CD4-positive, alpha-beta T cell (primary cell): ENCODE measurements at regions not wholly inside any gene's neighbourhood (a gene's known extent, or its start where the extent isn't known, plus 50 kb on each side); places are given as distances from the start of the nearest gene placed in this dataset.

Experiments used
- ATAC-seq: fragments of 200-7000 bp; cut with Tn5 transposase; one replicate; pipeline ENCODE4 v1.10.0; 2022; ENCODE audit warnings: mild to moderate bottlenecking; ENCODE audit not compliant: poor library complexity
- CTCF ChIA-PET: fragments of 350-600 bp; sonication (Branson Sonifier 250); formaldehyde crosslinking; loops from one replicate; lab custom pipeline; 2021; ENCODE audit warnings: antibody characterized with exemption, inconsistent platforms; lab: Charles Lee
- POLR2A ChIA-PET: fragments of 350-600 bp; sonication (Branson Sonifier 250); formaldehyde crosslinking; loops from one replicate; lab custom pipeline; 2021; ENCODE audit warnings: antibody characterized with exemption, inconsistent platforms; lab: Charles Lee
- DNase-seq, 14 experiments: peaks; one replicate each; pipeline ENCODE4 v3.0.0-alpha.2; 2013 to 2020; ENCODE audit warnings: mixed read lengths in 2 of 14
- H3K27ac ChIP-seq, 2 donors: one replicate each; pipeline versions ENCODE4 v1.5.1 to v1.7.0; 2013; ENCODE audit warnings: low read length in 2 of 2, low read depth in 1 of 2, mild to moderate bottlenecking in 1 of 2
- H3K27me3 ChIP-seq, 2 experiments: 1 replicate in 1 of 2; 2 replicates in 1 of 2; pipeline versions ENCODE4 v1.6.1 to v1.7.0; 2013; ENCODE audit warnings: low read length in 2 of 2, control low read depth in 1 of 2, mild to moderate bottlenecking in 1 of 2, moderate library complexity in 1 of 2; ENCODE audit not compliant: insufficient read depth in 2 of 2, control insufficient read depth in 1 of 2
- H3K36me3 ChIP-seq: one replicate; pipeline ENCODE4 v1.6.1; 2013; ENCODE audit warnings: low read length, control low read depth; ENCODE audit not compliant: insufficient read depth
- H3K4me1 ChIP-seq: one replicate; pipeline ENCODE4 v1.6.1; 2013; ENCODE audit warnings: low read length, control low read depth; ENCODE audit not compliant: insufficient read depth
- H3K4me3 ChIP-seq: one replicate; pipeline ENCODE4 v1.5.1; 2013; ENCODE audit warnings: mild to moderate bottlenecking, low read length, moderate library complexity
- H3K9me3 ChIP-seq, 2 experiments: 1 replicate in 1 of 2; 2 replicates in 1 of 2; pipeline versions ENCODE4 v1.6.1 to v1.7.0; 2013; ENCODE audit warnings: low read length in 2 of 2, mild to moderate bottlenecking in 2 of 2, control low read depth in 1 of 2, moderate library complexity in 1 of 2; ENCODE audit not compliant: control insufficient read depth in 1 of 2, insufficient read depth in 1 of 2
- H3K27ac Mint-ChIP-seq: one replicate; pipeline ENCODE4 v1.8.0; 2020; ENCODE audit warnings: mixed read lengths
- H3K27me3 Mint-ChIP-seq: one replicate; pipeline ENCODE4 v1.8.0; 2021; ENCODE audit warnings: mixed read lengths
- H3K36me3 Mint-ChIP-seq: one replicate; pipeline ENCODE4 v1.8.0; 2021; ENCODE audit warnings: low read depth, mixed read lengths
- H3K4me1 Mint-ChIP-seq: one replicate; pipeline ENCODE4 v1.8.0; 2021; ENCODE audit warnings: low read depth, mixed read lengths
- H3K4me3 Mint-ChIP-seq: one replicate; pipeline ENCODE4 v1.8.0; 2020; ENCODE audit warnings: mild to moderate bottlenecking, mixed read lengths
- H3K9me3 Mint-ChIP-seq: one replicate; pipeline ENCODE4 v1.8.0; 2020; ENCODE audit warnings: mixed read lengths
- CTCF ChIP-seq: fragments of 200-600 bp; IDR thresholded peaks from one replicate; pipeline ENCODE4 v1.8.0; 2022; ENCODE audit warnings: antibody characterized with exemption, mild to moderate bottlenecking
- intact Hi-C, 2 experiments: fragments of 100-400 bp; cut with DNase I in 1 of 2; cut with micrococcal nuclease in 1 of 2; formaldehyde crosslinking; loops; one replicate each; pipeline versions ENCODE4 v1.15.1 to v1.9.0; 2023 to 2025; cut with DNase I, micrococcal nuclease

GRCh38 chr14:43042408-43042807, 1435.7 kb downstream of the LRFN5 start:
- no peak overlapping the region for H3K4me3 ChIP-seq
- Mint-ChIP-seq H3K4me1 (no peaks in the 10 kb centered on the region), H3K36me3 (no peaks in the 10 kb centered on the region), H3K27me3 (no peaks in the 10 kb centered on the region), H3K4me3 (no peak overlapping the region), H3K9me3 (peaks cover 12% of the 10 kb centered on the region), H3K27ac (no peak overlapping the region)
- peaks cover 0 to 3% of the 10 kb centered on the region in 2 experiments for H3K9me3 ChIP-seq
- no peaks in the 10 kb centered on the region for H3K4me1 ChIP-seq
- no peak for DNase-seq
- no peak overlapping the region for H3K27ac ChIP-seq
- POLR2A ChIA-PET: no interaction called here
- intact Hi-C loops: no loop called here
- no peak for TF ChIP-seq CTCF
- no peaks in the 10 kb centered on the region for H3K27me3 ChIP-seq
- H3K36me3 ChIP-seq: no peaks in the 10 kb centered on the region
- CTCF ChIA-PET: no interaction called here
- ATAC-seq: no peak

GRCh38 chr14:43041976-43042375, 1435.3 kb downstream of the LRFN5 start:
- no peaks in the 10 kb centered on the region for H3K36me3 ChIP-seq
- POLR2A ChIA-PET: no interaction called here

GRCh38 chr14:43041207-43041606, 1434.5 kb downstream of the LRFN5 start:
- Mint-ChIP-seq H3K4me3 (no peak overlapping the region), H3K27me3 (no peaks in the 10 kb centered on the region), H3K36me3 (no peaks in the 10 kb centered on the region), H3K27ac (no peak overlapping the region), H3K4me1 (no peaks in the 10 kb centered on the region), H3K9me3 (peaks cover 12% of the 10 kb centered on the region)
- peaks cover 0 to 3% of the 10 kb centered on the region in 2 experiments for H3K9me3 ChIP-seq
- H3K27me3 ChIP-seq: no peaks in the 10 kb centered on the region
- DNase-seq (no peak), ATAC-seq (no peak)
- no peak overlapping the region for H3K4me3 ChIP-seq
- H3K27ac ChIP-seq: no peak overlapping the region
- POLR2A ChIA-PET: no interaction called here
- intact Hi-C loops: no loop called here
- H3K36me3 ChIP-seq: no peaks in the 10 kb centered on the region
- no peak for TF ChIP-seq CTCF
- CTCF ChIA-PET: no interaction called here
- no peaks in the 10 kb centered on the region for H3K4me1 ChIP-seq

More at GRCh38 chr14:43041976-43042375, 1435.3 kb downstream of the LRFN5 start:
- no peak overlapping the region for H3K4me3 ChIP-seq
- ATAC-seq: no peak
- H3K27ac ChIP-seq: no peak overlapping the region
- no peaks in the 10 kb centered on the region for H3K4me1 Mint-ChIP-seq
- no peaks in the 10 kb centered on the region for H3K4me1 ChIP-seq
- H3K27me3 Mint-ChIP-seq: no peaks in the 10 kb centered on the region
- no peak overlapping the region for H3K27ac Mint-ChIP-seq
- DNase-seq: no peak
- H3K4me3 Mint-ChIP-seq: no peak overlapping the region
- CTCF ChIA-PET: no interaction called here
- H3K9me3 ChIP-seq: peaks cover 0 to 3% of the 10 kb centered on the region in 2 experiments
- TF ChIP-seq CTCF: no peak
- H3K27me3 ChIP-seq: no peaks in the 10 kb centered on the region
- intact Hi-C loops: no loop called here
- peaks cover 10% of the 10 kb centered on the region for H3K9me3 Mint-ChIP-seq
- H3K36me3 Mint-ChIP-seq: no peaks in the 10 kb centered on the region
